ENCODE measurements at regions not wholly inside any gene's neighbourhood (a gene's known extent, or its start where the extent isn't known, plus 50 kb on each side); places are given as distances from the start of the nearest gene placed in this dataset.

GRCh38 chr20:16808796-16809195 is 60.6 kb downstream of the OTOR start:
- TF ChIP-seq CTCF (IDR thresholded peaks at IDR 0.05) (no peak), POLR2A (IDR thresholded peaks at IDR 0.05) (no peak), POLR2AphosphoS5 (IDR thresholded peaks at IDR 0.05) (no peak)
